OCI-LY7 (cell line): ENCODE measurements at regions not wholly inside any gene's neighbourhood (a gene's known extent, or its start where the extent isn't known, plus 50 kb on each side); places are given as distances from the start of the nearest gene placed in this dataset.

Experiments
- BruUV-seq: library from RNA; stranded (reverse); fragments of 400-500 nt; replicated peaks from 2 replicates; lab custom pipeline; 2021; lab: Mats Ljungman, UMichigan
- CTCF ChIA-PET: fragments of 300-600 bp; sonication (Branson Sonifier 250); formaldehyde crosslinking; loops from one replicate; lab custom pipeline; 2022; ENCODE audit warnings: antibody characterized with exemption; ENCODE audit not compliant: unreplicated experiment; lab: Charles Lee
- POLR2A ChIA-PET: fragments of 300-600 bp; sonication (Branson Sonifier 250); formaldehyde crosslinking; loops from one replicate; lab custom pipeline; 2022; ENCODE audit warnings: antibody characterized with exemption; lab: Charles Lee
- DNase-seq: peaks from one replicate; pipeline ENCODE4 v3.0.0-alpha.2; 2015; ENCODE audit warnings: low spot score
- H2AFZ ChIP-seq: fragments of 200-600 bp; sonication (generic), shearing (Covaris generic); 2 replicates; pipeline ENCODE4 v1.6.1; 2014; ENCODE audit warnings: mild to moderate bottlenecking, antibody characterized with exemption, low read length, moderate library complexity
- H3K27ac ChIP-seq: fragments of 200-600 bp; sonication (generic); 2 replicates; pipeline ENCODE4 v1.5.1; 2014; ENCODE audit warnings: mixed run types, low read depth, mild to moderate bottlenecking, moderate library complexity, low read length, inconsistent platforms; ENCODE audit not compliant: poor library complexity, severe bottlenecking
- H3K36me3 ChIP-seq: fragments of 200-600 bp; sonication (generic); 2 replicates; pipeline ENCODE4 v1.6.1; 2014; ENCODE audit warnings: mild to moderate bottlenecking, antibody characterized with exemption, low read length, moderate library complexity, mixed read lengths; ENCODE audit not compliant: insufficient read depth
- H3K4me1 ChIP-seq: fragments of 200-600 bp; sonication (generic); 2 replicates; pipeline ENCODE4 v1.5.1; 2014; ENCODE audit warnings: mild to moderate bottlenecking, low read length; ENCODE audit not compliant: insufficient read depth, poor library complexity, severe bottlenecking
- H3K4me2 ChIP-seq: fragments of 200-600 bp; sonication (generic); 2 replicates; pipeline ENCODE4 v1.6.1; 2014; ENCODE audit warnings: mild to moderate bottlenecking, low read length
- H3K4me3 ChIP-seq: fragments of 200-600 bp; sonication (generic); 2 replicates; pipeline ENCODE4 v1.5.1; 2014; ENCODE audit warnings: mild to moderate bottlenecking, low read depth, low read length; ENCODE audit not compliant: poor library complexity, severe bottlenecking
- H3K79me2 ChIP-seq: fragments of 200-600 bp; sonication (generic); 2 replicates; pipeline ENCODE4 v1.6.1; 2016; ENCODE audit warnings: low read depth, mild to moderate bottlenecking, low read length, moderate library complexity, mixed read lengths; ENCODE audit not compliant: insufficient read depth
- H3K9me2 ChIP-seq: fragments of 200-600 bp; sonication (generic); 2 replicates; pipeline ENCODE4 v1.6.1; 2016; ENCODE audit warnings: mild to moderate bottlenecking, low read length, mixed read lengths; ENCODE audit not compliant: insufficient read depth
- H3K9me3 ChIP-seq: fragments of 200-600 bp; sonication (generic); 2 replicates; pipeline ENCODE4 v1.6.1; 2014; ENCODE audit warnings: mild to moderate bottlenecking, mixed run types, low read length, mixed read lengths
- H4K20me1 ChIP-seq: fragments of 200-600 bp; sonication (generic); 2 replicates; pipeline ENCODE4 v1.6.1; 2014; ENCODE audit warnings: mild to moderate bottlenecking, antibody characterized with exemption, low read length, moderate library complexity, mixed read lengths; ENCODE audit not compliant: insufficient read depth
- CTCF ChIP-seq: fragments of 200-600 bp; sonication (generic); conservative IDR thresholded peaks from 2 replicates; pipeline ENCODE4 v1.5.1; 2014; ENCODE audit warnings: mild to moderate bottlenecking, antibody characterized with exemption, low read length, moderate library complexity, mixed read lengths
- EZH2phosphoT487 ChIP-seq: fragments of 200-600 bp; sonication (generic); IDR thresholded peaks from 2 replicates; pipeline ENCODE4 v1.6.1; 2018; ENCODE audit warnings: low read depth, borderline replicate concordance, mild to moderate bottlenecking, mixed run types, antibody characterized with exemption, low read length, moderate library complexity, mixed read lengths
- intact Hi-C: fragments of 100-400 bp; cut with micrococcal nuclease; formaldehyde crosslinking; loops from one replicate; pipeline ENCODE4 v1.10.0; 2022; ENCODE audit not compliant: unreplicated experiment

GRCh38 chr7:19567011-19567410, 141.8 kb downstream of the POLR1F start:
- Histone ChIP-seq H3K36me3 (no peaks in the 10 kb centered on the region), H2AFZ (no peak overlapping the region), H3K9me3 (no peaks in the 10 kb centered on the region), H4K20me1 (no peaks in the 10 kb centered on the region), H3K4me1 (no peaks in the 10 kb centered on the region), H3K4me3 (no peak overlapping the region), H3K79me2 (no peaks in the 10 kb centered on the region), H3K9me2 (no peaks in the 10 kb centered on the region), H3K4me2 (no peak overlapping the region), H3K27ac (no peak overlapping the region)
- POLR2A ChIA-PET = no interaction called here
- no peak for DNase-seq
- intact Hi-C loops = no loop called here
- CTCF ChIA-PET = no interaction called here
- TF ChIP-seq EZH2phosphoT487 (no peak), CTCF (no peak)
- BruUV-seq = no TSS peak

- Histone ChIP-seq H3K9me2 (no peaks in the 10 kb centered on the region), H3K4me2 (no peak overlapping the region), H2AFZ (no peak overlapping the region), H3K9me3 (no peaks in the 10 kb centered on the region), H3K79me2 (no peaks in the 10 kb centered on the region), H3K4me1 (no peaks in the 10 kb centered on the region), H3K27ac (no peak overlapping the region), H4K20me1 (no peaks in the 10 kb centered on the region), H3K36me3 (no peaks in the 10 kb centered on the region), H3K4me3 (no peak overlapping the region)
- intact Hi-C loops = no loop called here
- POLR2A ChIA-PET = interaction anchor here (0.6 to 1.2 kb wide), 2 partner anchors 14 to 549 kb away, joined by 3 read pairs; no protein-coding TSS in a partner anchor
- no peak for DNase-seq
- CTCF ChIA-PET = no interaction called here
- no TSS peak for BruUV-seq
- TF ChIP-seq CTCF (no peak), EZH2phosphoT487 (no peak)
Observed at GRCh38 chr7:19565602-19566001, 143.2 kb downstream of the POLR1F start.

- Histone ChIP-seq H3K4me3 (no peak overlapping the region), H4K20me1 (no peaks in the 10 kb centered on the region), H3K36me3 (no peaks in the 10 kb centered on the region), H3K79me2 (no peaks in the 10 kb centered on the region), H3K9me2 (no peaks in the 10 kb centered on the region), H3K4me2 (no peak overlapping the region), H3K4me1 (no peaks in the 10 kb centered on the region), H3K9me3 (no peaks in the 10 kb centered on the region), H3K27ac (no peak overlapping the region), H2AFZ (no peak overlapping the region)
- DNase-seq = no peak
- ChIA-PET POLR2A (interaction anchor here (0.7 to 0.8 kb wide), 2 partner anchors 10 to 87 kb away, joined by 3 to 5 read pairs; no protein-coding TSS in a partner anchor), CTCF (no interaction called here)
- intact Hi-C loops = no loop called here
- TF ChIP-seq EZH2phosphoT487 = no peak
- no TSS peak for BruUV-seq
Observed at GRCh38 chr7:19561121-19561805, 147.6 kb downstream of the POLR1F start.
